ENCODE measurements at regions not wholly inside any gene's neighbourhood (a gene's known extent, or its start where the extent isn't known, plus 50 kb on each side); places are given as distances from the start of the nearest gene placed in this dataset.

GRCh38 chr20:48223715-48224114, 438.4 kb upstream of the SULF2 start:
- no peaks in the 10 kb centered on the region; the same call in 1 of the 2 replicates for H3K4me1 ChIP-seq
- no peaks in the 10 kb centered on the region for H3K27me3 ChIP-seq (replicated peaks; ENCODE audit: control insufficient read depth, insufficient read depth, low read length)
- no peak overlapping the region for H3K4me3 ChIP-seq (ENCODE audit: low read depth, low read length)
- ChIA-PET POLR2A (no interaction called here), CTCF (interaction anchor here (1.1 kb wide), 1 partner anchor 33 kb away, joined by 5 read pairs; no protein-coding TSS in a partner anchor)
- intact Hi-C loops (cut with micrococcal nuclease; ENCODE audit: unreplicated experiment) = no loop called here
- DNase-seq = no peak
- H3K27ac Mint-ChIP-seq (ENCODE audit: unreplicated experiment) = no peak overlapping the region
- no peaks in the 10 kb centered on the region for H3K9me3 Mint-ChIP-seq (ENCODE audit: unreplicated experiment)
- H3K36me3 Mint-ChIP-seq (ENCODE audit: insufficient read depth, unreplicated experiment) = no peaks in the 10 kb centered on the region
- peaks cover 9% of the 10 kb centered on the region for H3K9me3 ChIP-seq
- H3K4me1 Mint-ChIP-seq (ENCODE audit: low read depth, unreplicated experiment) = peaks cover 8% of the 10 kb centered on the region
- no peak for TF ChIP-seq CTCF (IDR thresholded peaks at IDR 0.05; ENCODE audit: insufficient read depth in 1 of 2, low read depth in 1 of 2, low read length in 1 of 2, severe bottlenecking in 1 of 2, unreplicated experiment in 1 of 2)
- H3K36me3 ChIP-seq (ENCODE audit: control insufficient read depth, insufficient read depth, low read length) = no peaks in the 10 kb centered on the region
- no TSS peak for BruUV-seq (replicated peaks)
- H3K4me3 Mint-ChIP-seq (ENCODE audit: unreplicated experiment) = no peak overlapping the region
- H3K27me3 Mint-ChIP-seq (ENCODE audit: insufficient read depth, unreplicated experiment) = no peaks in the 10 kb centered on the region

GRCh38 chr20:48222595-48223180, 437.4 kb upstream of the SULF2 start:
- H3K27ac Mint-ChIP-seq (ENCODE audit: unreplicated experiment) = no peak overlapping the region
- no TSS peak for BruUV-seq (replicated peaks)
- no peaks in the 10 kb centered on the region for H3K36me3 ChIP-seq (ENCODE audit: control insufficient read depth, insufficient read depth, low read length)
- no peak overlapping the region for H3K4me3 Mint-ChIP-seq (ENCODE audit: unreplicated experiment)
- H3K36me3 Mint-ChIP-seq (ENCODE audit: insufficient read depth, unreplicated experiment) = no peaks in the 10 kb centered on the region
- no peaks in the 10 kb centered on the region for H3K27me3 Mint-ChIP-seq (ENCODE audit: insufficient read depth, unreplicated experiment)
- intact Hi-C loops (cut with micrococcal nuclease; ENCODE audit: unreplicated experiment) = no loop called here
- H3K9me3 ChIP-seq = peaks cover 4% of the 10 kb centered on the region; the same call in 1 of the 2 replicates
- DNase-seq = no peak
- no peak overlapping the region for H3K4me3 ChIP-seq (ENCODE audit: low read depth, low read length)
- ChIA-PET POLR2A (interaction anchor here (0.6 kb wide), 1 partner anchor 32 kb away, joined by 4 read pairs; no protein-coding TSS in a partner anchor), CTCF (no interaction called here)
- no peaks in the 10 kb centered on the region for H3K9me3 Mint-ChIP-seq (ENCODE audit: unreplicated experiment)
- TF ChIP-seq CTCF (IDR thresholded peaks at IDR 0.05; ENCODE audit: insufficient read depth in 1 of 2, low read depth in 1 of 2, low read length in 1 of 2, severe bottlenecking in 1 of 2, unreplicated experiment in 1 of 2) = no peak
- H3K4me1 Mint-ChIP-seq (ENCODE audit: low read depth, unreplicated experiment) = peaks cover 8% of the 10 kb centered on the region
- no peaks in the 10 kb centered on the region for H3K27me3 ChIP-seq (replicated peaks; ENCODE audit: control insufficient read depth, insufficient read depth, low read length)
- H3K4me1 ChIP-seq = no peaks in the 10 kb centered on the region; the same call in 1 of the 2 replicates

GRCh38 chr20:48220033-48220633, 434.9 kb upstream of the SULF2 start:
- Mint-ChIP-seq H3K9me3 (ENCODE audit: unreplicated experiment) (no peaks in the 10 kb centered on the region), H3K36me3 (ENCODE audit: insufficient read depth, unreplicated experiment) (no peaks in the 10 kb centered on the region), H3K4me1 (ENCODE audit: low read depth, unreplicated experiment) (no peaks in the 10 kb centered on the region), H3K27me3 (ENCODE audit: insufficient read depth, unreplicated experiment) (no peaks in the 10 kb centered on the region), H3K4me3 (ENCODE audit: unreplicated experiment) (no peak overlapping the region), H3K27ac (ENCODE audit: unreplicated experiment) (no peak overlapping the region)
- no peak for DNase-seq
- Histone ChIP-seq H3K4me3 (ENCODE audit: low read depth, low read length) (no peak overlapping the region), H3K4me1 (peaks cover 7% of the 10 kb centered on the region; the same call in 1 of the 2 replicates), H3K27me3 (replicated peaks; ENCODE audit: control insufficient read depth, insufficient read depth, low read length) (no peaks in the 10 kb centered on the region), H3K36me3 (ENCODE audit: control insufficient read depth, insufficient read depth, low read length) (no peaks in the 10 kb centered on the region), H3K9me3 (peaks cover 4% of the 10 kb centered on the region; the same call in 1 of the 2 replicates)
- BruUV-seq (replicated peaks) = no TSS peak
- CTCF ChIA-PET = interaction anchor here (1.1 to 1.6 kb wide), 2 partner anchors 75 to 438 kb away, joined by 3 to 4 read pairs; no protein-coding TSS in a partner anchor
- intact Hi-C loops (cut with micrococcal nuclease; ENCODE audit: unreplicated experiment) = no loop called here
- POLR2A ChIA-PET = no interaction called here
- no peak for TF ChIP-seq CTCF (IDR thresholded peaks at IDR 0.05; ENCODE audit: insufficient read depth in 1 of 2, low read depth in 1 of 2, low read length in 1 of 2, severe bottlenecking in 1 of 2, unreplicated experiment in 1 of 2)

All from Caco-2 (cell line).